ENCODE measurements at regions not wholly inside any gene's neighbourhood (a gene's known extent, or its start where the extent isn't known, plus 50 kb on each side); places are given as distances from the start of the nearest gene placed in this dataset.
"Not testable (repeated sequence)": the region's sequence is repeated elsewhere in the genome, so short reads cannot be mapped to it uniquely, and the experiment has no call there.

- no TSS peak for BruUV-seq (replicated peaks)
- H3K27ac ChIP-seq (ENCODE audit: low read depth, low read length, poor library complexity, severe bottlenecking), result no peak overlapping the region
- intact Hi-C loops (cut with micrococcal nuclease; ENCODE audit: unreplicated experiment), result no loop called here
- H3K27me3 ChIP-seq (replicated peaks; ENCODE audit: insufficient read depth, low read depth, low read length, poor library complexity), result peaks cover 26% of the 10 kb centered on the region
- POLR2A ChIA-PET (ENCODE audit: low non-redundant PET), result no interaction called here
- TF ChIP-seq CTCF (conservative IDR thresholded peaks at IDR 0.05; ENCODE audit: low read depth, low read length) (no peak), EZH2 (IDR thresholded peaks at IDR 0.05; ENCODE audit: borderline replicate concordance, low read depth, low read length, poor library complexity, severe bottlenecking) (no peak)
- no peak for DNase-seq (ENCODE audit: low spot score)
- H3K9me3 ChIP-seq (ENCODE audit: low read depth, low read length, poor library complexity, severe bottlenecking), result no peaks in the 10 kb centered on the region
- CTCF ChIA-PET, result no interaction called here
- H3K4me1 ChIP-seq (ENCODE audit: insufficient read depth, low read length, poor library complexity, severe bottlenecking), result no peaks in the 10 kb centered on the region
- no peak overlapping the region for H3K4me3 ChIP-seq (ENCODE audit: low read depth, low read length, poor library complexity, severe bottlenecking)
- H3K36me3 ChIP-seq (ENCODE audit: insufficient read depth, low read length, poor library complexity, severe bottlenecking), result no peaks in the 10 kb centered on the region
These were observed 83.4 kb upstream of the SEMA3E start for GRCh38 chr7:83732305-83732704.

DNA sequence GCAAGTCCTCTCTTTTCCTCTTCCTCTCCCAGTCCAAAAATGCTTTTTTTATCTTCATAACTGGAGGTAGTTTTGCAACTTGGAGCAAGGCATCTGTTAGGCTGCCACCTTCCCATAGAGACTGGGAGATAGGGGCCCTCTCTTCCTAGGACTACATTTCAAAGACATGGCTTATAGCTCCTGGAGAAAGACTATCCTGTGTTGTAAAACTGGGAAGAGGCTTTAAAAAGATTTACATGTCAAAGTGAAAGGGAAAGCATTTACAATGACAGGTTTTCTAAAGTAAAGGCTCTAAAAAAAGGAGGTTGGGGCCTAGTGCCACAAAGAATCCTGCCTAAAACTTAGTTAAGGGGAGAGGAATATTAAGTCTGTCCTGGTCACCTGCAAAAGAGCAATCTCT lies 82.2 kb upstream of the SEMA3E start:
- H3K27ac ChIP-seq (ENCODE audit: low read depth, low read length, poor library complexity, severe bottlenecking), result no peak overlapping the region
- TF ChIP-seq CTCF (conservative IDR thresholded peaks at IDR 0.05; ENCODE audit: low read depth, low read length), result no peak
- TF ChIP-seq EZH2 (IDR thresholded peaks at IDR 0.05; ENCODE audit: borderline replicate concordance, low read depth, low read length, poor library complexity, severe bottlenecking), result no peak
- BruUV-seq (replicated peaks), result no TSS peak
- CTCF ChIA-PET, result no interaction called here
- H3K27me3 ChIP-seq (replicated peaks; ENCODE audit: insufficient read depth, low read depth, low read length, poor library complexity), result peaks cover 21% of the 10 kb centered on the region
- POLR2A ChIA-PET (ENCODE audit: low non-redundant PET), result no interaction called here
- no peaks in the 10 kb centered on the region for H3K9me3 ChIP-seq (ENCODE audit: low read depth, low read length, poor library complexity, severe bottlenecking)
- H3K4me1 ChIP-seq (ENCODE audit: insufficient read depth, low read length, poor library complexity, severe bottlenecking), result no peaks in the 10 kb centered on the region
- no peaks in the 10 kb centered on the region for H3K36me3 ChIP-seq (ENCODE audit: insufficient read depth, low read length, poor library complexity, severe bottlenecking)
- no peak for DNase-seq (ENCODE audit: low spot score)
- intact Hi-C loops (cut with micrococcal nuclease; ENCODE audit: unreplicated experiment), result no loop called here
- no peak overlapping the region for H3K4me3 ChIP-seq (ENCODE audit: low read depth, low read length, poor library complexity, severe bottlenecking)

DNA sequence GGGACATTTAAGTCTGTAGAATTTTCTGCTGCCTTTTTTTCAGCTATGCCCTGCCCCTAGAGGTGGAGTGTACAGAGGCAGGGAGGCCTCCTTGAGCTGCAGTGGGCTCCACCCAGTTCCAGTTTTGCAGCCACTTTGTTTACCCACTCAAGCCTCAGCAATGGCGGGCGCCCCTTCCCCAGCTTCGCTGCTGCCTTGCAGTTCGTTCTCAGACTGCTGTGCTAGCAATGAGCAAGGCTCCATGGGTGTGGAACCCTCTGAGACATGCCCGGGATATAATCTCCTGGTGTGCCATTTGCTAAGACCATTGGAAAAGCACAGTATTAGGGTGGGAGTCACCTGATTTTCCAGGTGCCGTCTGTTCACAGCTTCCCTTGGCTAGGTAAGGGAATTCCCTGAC lies 68.0 kb upstream of the SEMA3E start:
- intact Hi-C loops (cut with micrococcal nuclease; ENCODE audit: unreplicated experiment); POLR2A ChIA-PET (ENCODE audit: low non-redundant PET); H3K9me3 ChIP-seq (ENCODE audit: low read depth, low read length, poor library complexity, severe bottlenecking): not testable (repeated sequence)

DNA sequence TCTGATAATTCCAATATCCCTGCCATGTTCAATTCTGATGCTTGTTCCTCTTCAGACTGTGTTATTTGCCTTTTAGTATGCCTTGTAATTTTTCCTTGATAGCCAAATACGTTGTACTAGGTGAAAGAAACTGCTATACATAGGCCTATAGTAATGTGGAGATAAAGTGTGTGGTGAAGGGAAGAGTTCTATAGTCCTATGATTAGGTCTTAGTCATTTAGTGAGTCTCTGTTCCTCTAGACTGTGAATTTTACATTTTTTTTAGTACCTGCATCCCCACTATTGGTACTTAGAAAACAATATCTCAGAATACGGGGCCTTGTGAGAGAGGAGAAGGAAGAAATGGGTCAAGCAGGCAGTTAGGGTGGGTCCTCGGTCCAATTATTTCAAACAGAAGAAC lies 59.6 kb upstream of the SEMA3E start:
- Histone ChIP-seq H3K27me3 (replicated peaks; ENCODE audit: insufficient read depth, low read depth, low read length, poor library complexity) (no peaks in the 10 kb centered on the region), H3K36me3 (ENCODE audit: insufficient read depth, low read length, poor library complexity, severe bottlenecking) (no peaks in the 10 kb centered on the region), H3K27ac (ENCODE audit: low read depth, low read length, poor library complexity, severe bottlenecking) (no peak overlapping the region), H3K9me3 (ENCODE audit: low read depth, low read length, poor library complexity, severe bottlenecking) (no peaks in the 10 kb centered on the region), H3K4me3 (ENCODE audit: low read depth, low read length, poor library complexity, severe bottlenecking) (no peak overlapping the region), H3K4me1 (ENCODE audit: insufficient read depth, low read length, poor library complexity, severe bottlenecking) (no peaks in the 10 kb centered on the region)
- POLR2A ChIA-PET (ENCODE audit: low non-redundant PET), result no interaction called here
- DNase-seq (ENCODE audit: low spot score), result no peak
- CTCF ChIA-PET, result no interaction called here
- intact Hi-C loops (cut with micrococcal nuclease; ENCODE audit: unreplicated experiment), result no loop called here
- TF ChIP-seq EZH2 (IDR thresholded peaks at IDR 0.05; ENCODE audit: borderline replicate concordance, low read depth, low read length, poor library complexity, severe bottlenecking), result no peak
- TF ChIP-seq CTCF (conservative IDR thresholded peaks at IDR 0.05; ENCODE audit: low read depth, low read length), result no peak
- no TSS peak for BruUV-seq (replicated peaks)

More for the DNA sequence above, 68.0 kb upstream of the SEMA3E start:
- H3K4me1 ChIP-seq (ENCODE audit: insufficient read depth, low read length, poor library complexity, severe bottlenecking); H3K4me3 ChIP-seq (ENCODE audit: low read depth, low read length, poor library complexity, severe bottlenecking); H3K36me3 ChIP-seq (ENCODE audit: insufficient read depth, low read length, poor library complexity, severe bottlenecking); H3K27ac ChIP-seq (ENCODE audit: low read depth, low read length, poor library complexity, severe bottlenecking); BruUV-seq (replicated peaks); DNase-seq (ENCODE audit: low spot score); CTCF ChIA-PET: not testable (repeated sequence)
- peaks cover 13% of the 10 kb centered on the region for H3K27me3 ChIP-seq (replicated peaks; ENCODE audit: insufficient read depth, low read depth, low read length, poor library complexity)
